H1 (cell line): ENCODE measurements at regions not wholly inside any gene's neighbourhood (a gene's known extent, or its start where the extent isn't known, plus 50 kb on each side); places are given as distances from the start of the nearest gene placed in this dataset.
A peak's percentile ranks its signal among the peaks of the same experiment; 100 is the strongest.

Experiments used
- CTCF ChIA-PET: fragments of 300-600 bp; sonication (Branson Sonifier 250); formaldehyde crosslinking; loops from one replicate; lab custom pipeline; 2021; ENCODE audit not compliant: partially characterized antibody; lab: Charles Lee
- POLR2A ChIA-PET: fragments of 300-600 bp; sonication (Branson Sonifier 250); formaldehyde crosslinking; loops from one replicate; lab custom pipeline; 2021; ENCODE audit warnings: inconsistent platforms; ENCODE audit not compliant: partially characterized antibody; lab: Charles Lee
- DNase-seq, 2 experiments: peaks; one replicate each; pipeline versions ENCODE4 v3.0.0 to v3.0.0-alpha.2; 2010 to 2022; ENCODE audit warnings: low spot score in 2 of 2, low read depth in 1 of 2, mixed read lengths in 1 of 2
- FAIRE-seq: peaks from 2 replicates; lab custom pipeline; 2011; peaks lifted over from hg19 to GRCh38; lab: Jason Lieb, UNC
- H2AFZ ChIP-seq: 2 replicates; pipeline ENCODE4 v1.8.1; 2012; ENCODE audit warnings: low read length, inconsistent platforms
- H2AK5ac ChIP-seq: 2 replicates; pipeline ENCODE4 v1.6.1; 2013; ENCODE audit warnings: low read depth, low read length
- H2BK120ac ChIP-seq: replicated peaks from 2 replicates; pipeline ENCODE3; 2013; ENCODE audit warnings: low read depth, low read length, inconsistent platforms
- H2BK12ac ChIP-seq: 2 replicates; pipeline ENCODE4 v1.6.1; 2013; ENCODE audit warnings: low read depth, low read length
- H2BK15ac ChIP-seq: 2 replicates; pipeline ENCODE4 v1.6.1; 2013; ENCODE audit warnings: low read length
- H2BK20ac ChIP-seq: 2 replicates; pipeline ENCODE4 v1.6.1; 2013; ENCODE audit warnings: low read length
- H2BK5ac ChIP-seq: 2 replicates; pipeline ENCODE4 v1.6.1; 2013; ENCODE audit warnings: low read depth, low read length
- H3K14ac ChIP-seq: 2 replicates; pipeline ENCODE4 v1.6.1; 2013; ENCODE audit warnings: inconsistent platforms; ENCODE audit not compliant: insufficient read length
- H3K18ac ChIP-seq: 2 replicates; pipeline ENCODE4 v1.6.1; 2013; ENCODE audit warnings: low read length; ENCODE audit errors: extremely low read depth
- H3K23ac ChIP-seq: 2 replicates; pipeline ENCODE4 v1.6.1; 2013; ENCODE audit warnings: inconsistent platforms; ENCODE audit not compliant: insufficient read length
- H3K23me2 ChIP-seq: 2 replicates; pipeline ENCODE4 v1.6.1; 2013; ENCODE audit warnings: low read depth, low read length
- H3K27ac ChIP-seq: 2 replicates; pipeline ENCODE4 v1.6.1; 2011; ENCODE audit warnings: low read depth, low read length, inconsistent platforms
- H3K27me3 ChIP-seq, 4 experiments: replicated peaks in 1 of 4; 1 replicate in 1 of 4; 2 replicates in 3 of 4; pipeline versions ENCODE4 v1.6.1 to v1.8.1; 2011 to 2013; ENCODE audit warnings: low read length in 3 of 4, mild to moderate bottlenecking in 3 of 4, inconsistent platforms in 2 of 4, mixed read lengths in 2 of 4, moderate library complexity in 1 of 4; ENCODE audit not compliant: control insufficient read depth in 3 of 4, insufficient read depth in 3 of 4; ENCODE audit errors: extremely low read depth in 1 of 4
- H3K36me3 ChIP-seq, 4 experiments: 2 replicates each; pipeline versions ENCODE4 v1.6.1 to v1.8.1; 2011 to 2013; ENCODE audit warnings: mild to moderate bottlenecking in 4 of 4, low read length in 3 of 4, moderate library complexity in 2 of 4, control low read depth in 1 of 4, inconsistent platforms in 1 of 4; ENCODE audit not compliant: insufficient read depth in 4 of 4, control insufficient read depth in 2 of 4
- H3K4ac ChIP-seq: replicated peaks from 2 replicates; pipeline ENCODE3; 2013; ENCODE audit warnings: low read length, low read depth, mixed read lengths, inconsistent platforms; ENCODE audit not compliant: insufficient read length
- H3K4me1 ChIP-seq, 4 experiments: replicated peaks in 1 of 4; 1 replicate in 1 of 4; 2 replicates in 3 of 4; pipeline versions ENCODE4 v1.6.1 to v1.8.1; 2011 to 2013; ENCODE audit warnings: low read length in 3 of 4, inconsistent platforms in 2 of 4, mixed read lengths in 1 of 4; ENCODE audit not compliant: insufficient read depth in 4 of 4, control insufficient read depth in 3 of 4
- H3K4me2 ChIP-seq, 2 experiments: 2 replicates each; pipeline versions ENCODE4 v1.6.1 to v1.8.1; 2011 to 2013; ENCODE audit warnings: low read depth in 2 of 2, low read length in 2 of 2, control low read depth in 1 of 2, inconsistent platforms in 1 of 2, mild to moderate bottlenecking in 1 of 2; ENCODE audit not compliant: insufficient read depth in 1 of 2
- H3K4me3 ChIP-seq, 4 experiments: fragments of 200-600, 300-600 bp in 1 of 4; sonication (generic), shearing (Covaris generic), sonication (Bioruptor Twin) in 1 of 4; 2 replicates each; pipeline versions ENCODE4 v1.5.1 to v1.8.1; 2011 to 2016; ENCODE audit warnings: low read length in 4 of 4, low read depth in 3 of 4, control low read depth in 2 of 4, inconsistent platforms in 2 of 4, mild to moderate bottlenecking in 2 of 4, mixed read lengths in 1 of 4, moderate library complexity in 1 of 4; ENCODE audit not compliant: insufficient read depth in 2 of 4; ENCODE audit errors: extremely low read depth in 1 of 4
- H3K56ac ChIP-seq: replicated peaks from 2 replicates; pipeline ENCODE3; 2013; ENCODE audit warnings: low read depth, mild to moderate bottlenecking, mixed read lengths, low read length, inconsistent platforms; ENCODE audit not compliant: insufficient read length
- H3K79me1 ChIP-seq: 2 replicates; pipeline ENCODE4 v1.6.1; 2013; ENCODE audit warnings: low read depth, low read length, control low read depth
- H3K79me2 ChIP-seq, 2 experiments: 2 replicates each; pipeline versions ENCODE4 v1.6.1 to v1.8.1; 2012 to 2013; ENCODE audit warnings: low read length in 2 of 2, mild to moderate bottlenecking in 2 of 2, inconsistent platforms in 1 of 2; ENCODE audit not compliant: insufficient read depth in 2 of 2, control insufficient read depth in 1 of 2
- H3K9ac ChIP-seq, 4 experiments: replicated peaks in 1 of 4; 1 replicate in 1 of 4; 2 replicates in 3 of 4; pipeline versions ENCODE4 v1.6.1 to v1.8.1; 2011 to 2013; ENCODE audit warnings: low read depth in 3 of 4, low read length in 3 of 4, control low read depth in 2 of 4, mild to moderate bottlenecking in 2 of 4, moderate library complexity in 2 of 4, inconsistent platforms in 1 of 4; ENCODE audit errors: extremely low read depth in 1 of 4
- H3K9me3 ChIP-seq, 2 experiments: 2 replicates each; pipeline versions ENCODE4 v1.6.1 to v1.8.1; 2012 to 2013; ENCODE audit warnings: mild to moderate bottlenecking in 2 of 2, moderate library complexity in 2 of 2, control low read depth in 1 of 2, inconsistent platforms in 1 of 2, low read depth in 1 of 2, low read length in 1 of 2, mixed read lengths in 1 of 2; ENCODE audit not compliant: insufficient read depth in 2 of 2
- H4K20me1 ChIP-seq, 2 experiments: replicated peaks in 1 of 2; 2 replicates each; pipeline versions ENCODE3 to v1.8.1; 2011 to 2013; ENCODE audit warnings: inconsistent platforms in 2 of 2, low read length in 2 of 2, mild to moderate bottlenecking in 1 of 2; ENCODE audit not compliant: insufficient read depth in 2 of 2, control insufficient read depth in 1 of 2
- H4K5ac ChIP-seq: 2 replicates; pipeline ENCODE4 v1.6.1; 2013; ENCODE audit warnings: low read length, low read depth, mixed read lengths, inconsistent platforms; ENCODE audit not compliant: insufficient read length
- H4K8ac ChIP-seq: 2 replicates; pipeline ENCODE4 v1.8.0; 2013; ENCODE audit warnings: mild to moderate bottlenecking, moderate library complexity, low read length, inconsistent platforms; ENCODE audit not compliant: insufficient read depth; ENCODE audit errors: extremely low read depth
- H4K91ac ChIP-seq: replicated peaks from 2 replicates; pipeline ENCODE3; 2013; ENCODE audit warnings: low read length, mixed read lengths, inconsistent platforms; ENCODE audit not compliant: insufficient read length
- ASH2L ChIP-seq: fragments of 200-600, 300-600 bp; sonication (generic); IDR thresholded peaks from one replicate; pipeline ENCODE4 v1.7.1; 2017; ENCODE audit warnings: low read length
- CBX5 ChIP-seq: fragments of 300-800, 300-1000 bp; sonication (generic); IDR thresholded peaks from 2 replicates; pipeline ENCODE4 v1.7.1; 2016; ENCODE audit warnings: antibody characterized with exemption, low read length, low read depth
- CREB1 ChIP-seq: IDR thresholded peaks from 2 replicates; pipeline ENCODE4 v1.6.1; 2012; ENCODE audit warnings: inconsistent platforms
- E2F6 ChIP-seq: IDR thresholded peaks from 2 replicates; pipeline ENCODE4 v1.6.1; 2012; ENCODE audit warnings: inconsistent platforms
- EGR1 ChIP-seq: IDR thresholded peaks from 2 replicates; pipeline ENCODE4 v1.6.1; 2011; ENCODE audit warnings: low read depth, low read length, borderline replicate concordance
- HDAC2 ChIP-seq, 2 experiments: fragments of 300-600 bp in 1 of 2; sonication (generic) in 1 of 2; IDR thresholded peaks; 2 replicates each; pipeline ENCODE4 v1.6.1; 2011 to 2012; ENCODE audit warnings: low read depth in 2 of 2, low read length in 2 of 2, mild to moderate bottlenecking in 2 of 2, moderate library complexity in 2 of 2, borderline replicate concordance in 1 of 2, inconsistent platforms in 1 of 2
- HDAC6 ChIP-seq: IDR thresholded peaks from one replicate; pipeline ENCODE4 v1.7.1; 2012; ENCODE audit warnings: low read depth, mild to moderate bottlenecking, inconsistent platforms, low read length, moderate library complexity
- JUND ChIP-seq: IDR thresholded peaks from 2 replicates; pipeline ENCODE4 v1.6.1; 2011; ENCODE audit warnings: mild to moderate bottlenecking, improper control_type of control experiment, low read length
- KDM1A ChIP-seq: fragments of 200-600, 300-600 bp; sonication (generic); IDR thresholded peaks from 2 replicates; pipeline ENCODE4 v1.7.1; 2016; ENCODE audit warnings: mild to moderate bottlenecking, low read length, borderline replicate concordance
- MAFK ChIP-seq: IDR thresholded peaks from 2 replicates; pipeline ENCODE4 v1.6.1; 2012; ENCODE audit warnings: low read depth, mild to moderate bottlenecking, improper control_type of control experiment, low read length
- SAP30 ChIP-seq: fragments of 300-600 bp; sonication (generic); IDR thresholded peaks from 2 replicates; pipeline ENCODE4 v1.7.1; 2012; ENCODE audit warnings: low read length, moderate library complexity, mild to moderate bottlenecking, inconsistent platforms; ENCODE audit not compliant: insufficient read depth, insufficient replicate concordance
- TAF1 ChIP-seq: IDR thresholded peaks from 2 replicates; pipeline ENCODE4 v1.6.1; 2011; ENCODE audit warnings: mild to moderate bottlenecking, low read depth, low read length
- TCF12 ChIP-seq: IDR thresholded peaks from 2 replicates; pipeline ENCODE4 v1.6.1; 2011; ENCODE audit warnings: low read depth, mild to moderate bottlenecking, low read length
- TEAD4 ChIP-seq: IDR thresholded peaks from 2 replicates; pipeline ENCODE4 v1.6.1; 2012; ENCODE audit warnings: low read depth, low read length, inconsistent platforms, mixed read lengths
- WGBS, 2 experiments: shearing (Covaris generic) in 1 of 2; methylation state at CpG; one replicate each; pipeline versions ENCODE4 v1.1.6 to v1.1.7; 2013 to 2015; ENCODE audit warnings: low lambda C conversion rate in 2 of 2, mixed read lengths in 2 of 2, inconsistent platforms in 1 of 2, low coverage in 1 of 2, missing lambda C conversion rate in 1 of 2; ENCODE audit not compliant: insufficient replicate concordance in 2 of 2, insufficient coverage in 1 of 2, insufficient read length in 1 of 2; ENCODE audit errors: extremely low coverage in 1 of 2, missing lambda C conversion rate in 1 of 2; 5-methylcytosine and 5-hydroxymethylcytosine counted together

GRCh38 chr10:44557596-44558191, 172.8 kb upstream of the CXCL12 start:
- no peak overlapping the region for H2BK120ac ChIP-seq
- H3K9ac ChIP-seq = no peak overlapping the region
- CTCF ChIA-PET = no interaction called here
- no peak overlapping the region for H3K18ac ChIP-seq
- H4K20me1 ChIP-seq = no peaks in the 10 kb centered on the region
- no peak overlapping the region for H3K56ac ChIP-seq
- no peaks in the 10 kb centered on the region for H3K36me3 ChIP-seq
- 0 out of 2 replicates have a peak overlapping the region, but pooled peaks have one; percentile 1 for H4K8ac ChIP-seq
- H3K79me2 ChIP-seq = no peaks in the 10 kb centered on the region
- no peak overlapping the region for H2BK5ac ChIP-seq
- no peaks in the 10 kb centered on the region for H3K4me1 ChIP-seq
- no peak overlapping the region for H3K14ac ChIP-seq
- H3K79me1 ChIP-seq = no peaks in the 10 kb centered on the region; the same call in 1 of the 2 replicates
- peaks cover 0 to 4% (median 0%) of the 10 kb centered on the region in 4 experiments; a peak in 1 of 7 replicates for H3K27me3 ChIP-seq
- no peak overlapping the region for H2AFZ ChIP-seq
- POLR2A ChIA-PET = no interaction called here
- no peak overlapping the region for H3K23ac ChIP-seq
- no peak overlapping the region for H4K5ac ChIP-seq
- no peak overlapping the region for H2BK20ac ChIP-seq
- no peak overlapping the region for H2BK15ac ChIP-seq
- 87% methylated on average over 7 of the region's 7 CpGs; no CpG with 5 or more reads in 1 of the 2 experiments for WGBS, 2 experiments
- no peak for FAIRE-seq
- DNase-seq = no peak
- H2AK5ac ChIP-seq = no peak overlapping the region
- no peak overlapping the region for H3K4me3 ChIP-seq
- no peaks in the 10 kb centered on the region for H3K23me2 ChIP-seq
- no peak overlapping the region for H3K4me2 ChIP-seq
- no peak overlapping the region for H3K4ac ChIP-seq
- H3K9me3 ChIP-seq = no peaks in the 10 kb centered on the region
- H3K27ac ChIP-seq = no peak overlapping the region
- H4K91ac ChIP-seq = no peak overlapping the region
- H2BK12ac ChIP-seq = no peak overlapping the region
- TF ChIP-seq E2F6 (no peak), CREB1 (no peak), MAFK (no peak), EGR1 (no peak), TCF12 (no peak), JUND (no peak), TAF1 (no peak), HDAC6 (no peak), SAP30 (no peak), HDAC2 (IDR thresholded peaks at IDR 0.05; ENCODE audit: borderline replicate concordance in 1 of 2, low read depth in 2 of 2, low read length in 2 of 2) (no peak), TEAD4 (no peak), CBX5 (no peak), ASH2L (no peak), KDM1A (no peak)
